ENCODE measurements at regions not wholly inside any gene's neighbourhood (a gene's known extent, or its start where the extent isn't known, plus 50 kb on each side); places are given as distances from the start of the nearest gene placed in this dataset.

GRCh38 chr4:124797223-124797622 lies 84.7 kb upstream of the ANKRD50 start:
- DNase-seq, result no peak

GRCh38 chr4:124790471-124790870 lies 77.9 kb upstream of the ANKRD50 start:
- DNase-seq, result no peak

- DNase-seq, result no peak
Measured at GRCh38 chr4:124786634-124787033, 74.1 kb upstream of the ANKRD50 start.

DNA sequence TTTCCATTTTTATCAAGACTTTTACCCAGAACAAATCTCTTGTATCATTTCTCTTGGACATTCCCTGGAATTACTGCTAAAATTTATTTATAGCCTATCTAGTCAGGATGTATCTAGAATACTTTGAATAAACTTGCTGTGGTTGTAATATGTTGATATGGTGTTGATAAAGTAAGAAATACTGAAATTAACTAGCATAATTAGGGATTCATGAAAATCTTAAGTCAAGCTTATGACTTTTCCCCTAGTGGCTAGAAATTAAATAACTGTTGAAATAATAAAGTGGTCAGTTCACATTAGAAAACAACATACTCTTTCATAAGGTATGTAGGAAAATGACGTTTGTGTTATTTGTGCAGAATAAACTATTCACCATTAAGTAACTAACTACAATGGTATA lies 73.1 kb upstream of the ANKRD50 start:
- no peak for DNase-seq

- DNase-seq, result no peak
Measured at GRCh38 chr4:124783847-124784246, 71.3 kb upstream of the ANKRD50 start.

DNA sequence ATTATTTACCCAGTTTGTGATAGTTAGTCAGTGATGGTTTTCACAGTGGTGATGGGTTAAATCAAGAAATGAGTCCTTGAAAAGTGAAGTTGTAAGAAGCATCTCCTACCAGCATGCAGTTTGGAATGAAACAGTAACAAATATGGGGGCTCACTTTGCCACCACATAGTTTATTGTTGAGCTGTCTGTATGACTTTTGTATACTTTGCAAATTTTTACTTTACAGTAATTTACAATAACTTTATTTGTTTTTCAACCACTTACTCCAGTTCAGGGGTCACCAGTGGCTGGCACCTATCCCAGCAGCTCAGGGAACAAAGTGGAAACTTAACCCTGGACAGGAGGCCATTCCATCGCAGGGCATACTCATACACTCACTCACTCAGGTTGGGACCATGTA lies 64.5 kb upstream of the ANKRD50 start:
- DNase-seq, result no peak

GRCh38 chr4:124768596-124769365 lies 56.2 kb upstream of the ANKRD50 start:
- no peak for DNase-seq

- DNase-seq, result no peak
Measured at GRCh38 chr4:124762956-124763355, 50.4 kb upstream of the ANKRD50 start.

Measured in NCI-H510A (cell line).